Gastroesophageal sphincter (tissue), 4 donors: ENCODE measurements at regions not wholly inside any gene's neighbourhood (a gene's known extent, or its start where the extent isn't known, plus 50 kb on each side); places are given as distances from the start of the nearest gene placed in this dataset.

Experiments
- ATAC-seq: fragments of 150-250 bp; one replicate; pipeline ENCODE4 v1.9.1; 2016; ENCODE audit warnings: mild to moderate bottlenecking, moderate library complexity
- H3K27ac ChIP-seq, 4 donors: fragments of 200-600 bp; sonication (generic) in 3 of 4; 1 replicate in 3 of 4; 2 replicates in 1 of 4; pipeline ENCODE4 v1.5.1; 2016 to 2019
- H3K27me3 ChIP-seq: fragments of 200-600 bp; sonication (generic); one replicate; pipeline ENCODE4 v1.5.1; 2019
- H3K36me3 ChIP-seq, 2 donors: fragments of 200-600 bp; sonication (generic); one replicate each; pipeline ENCODE4 v1.5.1; 2019; ENCODE audit warnings: control low read depth in 1 of 2
- H3K4me1 ChIP-seq, 3 donors: fragments of 200-600 bp; sonication (generic); 1 replicate in 2 of 3; 2 replicates in 1 of 3; pipeline ENCODE4 v1.5.1; 2016 to 2019; ENCODE audit warnings: control low read depth in 2 of 3
- H3K4me3 ChIP-seq, 2 donors: fragments of 200-600 bp; sonication (generic); one replicate each; pipeline ENCODE4 v1.5.1; 2019; ENCODE audit warnings: mild to moderate bottlenecking in 1 of 2, moderate library complexity in 1 of 2
- H3K9me3 ChIP-seq, 3 donors: fragments of 200-600 bp; sonication (generic); one replicate each; pipeline ENCODE4 v1.5.1; 2017 to 2019; ENCODE audit warnings: control low read depth in 2 of 3
- CTCF ChIP-seq, 4 experiments: fragments of 200-600 bp in 2 of 4; fragments of 450-650 bp in 2 of 4; sonication (generic) in 1 of 4; IDR thresholded peaks; one replicate each; pipeline ENCODE4 v1.5.1; 2017 to 2019; ENCODE audit warnings: antibody characterized with exemption in 4 of 4, mild to moderate bottlenecking in 2 of 4, moderate library complexity in 2 of 4
- EP300 ChIP-seq: sonication (generic); formaldehyde crosslinking; IDR thresholded peaks from one replicate; pipeline ENCODE4 v1.6.1; 2017; ENCODE audit warnings: antibody characterized with exemption, mild to moderate bottlenecking
- POLR2A ChIP-seq, 2 donors: fragments of 450-650 bp; IDR thresholded peaks; one replicate each; pipeline ENCODE4 v1.6.1; 2017; ENCODE audit warnings: antibody characterized with exemption in 2 of 2, mild to moderate bottlenecking in 2 of 2, moderate library complexity in 1 of 2
- POLR2AphosphoS5 ChIP-seq: sonication (generic); formaldehyde crosslinking; IDR thresholded peaks from one replicate; pipeline ENCODE4 v1.6.1; 2017; ENCODE audit warnings: antibody characterized with exemption
- WGBS, 2 donors: methylation state at CpG; one replicate each; pipeline ENCODE4 v1.1.5; 2018; ENCODE audit warnings: low coverage in 1 of 2; 5-methylcytosine and 5-hydroxymethylcytosine counted together

DNA sequence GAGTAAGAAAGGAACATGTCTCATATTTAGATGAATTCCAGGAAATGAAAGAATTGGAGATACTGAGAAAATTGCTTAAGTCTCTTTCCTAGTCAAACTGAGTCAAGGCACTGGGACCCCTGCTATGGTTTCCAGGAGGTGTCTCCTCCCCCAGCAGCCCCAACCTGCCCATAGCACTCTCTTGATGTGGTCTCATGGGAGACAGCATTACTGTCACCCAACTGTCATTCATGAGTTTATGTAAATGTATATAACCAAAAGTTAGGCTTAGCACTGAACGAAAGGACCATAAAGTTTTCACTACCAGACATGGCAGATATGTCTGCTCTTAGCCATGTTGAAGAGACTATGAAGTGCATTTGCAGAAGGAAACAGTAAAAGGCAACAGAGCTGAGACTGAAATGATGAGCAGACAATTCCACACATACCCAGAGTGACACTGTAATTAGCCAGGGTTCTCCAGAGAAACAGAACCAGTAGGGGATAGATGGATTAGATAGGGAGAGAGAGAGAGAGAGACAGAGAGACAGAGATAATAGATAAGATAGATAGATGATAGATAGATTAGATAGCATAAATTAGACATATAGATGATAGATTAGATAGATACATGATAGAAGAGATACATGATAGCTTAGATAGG, 328.1 kb downstream of the BRD1 start:
- WGBS, 2 donors, result 89% methylated on average over 1 of the region's 1 CpG; no CpG with 5 or more reads in 1 of the 2 donors
- peaks cover 4% of the 10 kb centered on the region for H3K27me3 ChIP-seq
- H3K9me3 ChIP-seq, result peaks cover 0 to 19% (median 0%) of the 10 kb centered on the region in 3 donors
- no peak for TF ChIP-seq CTCF (IDR thresholded peaks at IDR 0.05)
- TF ChIP-seq EP300, result no peak
- no peak for TF ChIP-seq POLR2A (IDR thresholded peaks at IDR 0.05)
- TF ChIP-seq POLR2AphosphoS5, result no peak
- no peak overlapping the region for H3K27ac ChIP-seq
- H3K4me1 ChIP-seq, result no peaks in the 10 kb centered on the region
- ATAC-seq, result no peak
- no peaks in the 10 kb centered on the region for H3K36me3 ChIP-seq
- no peak overlapping the region for H3K4me3 ChIP-seq

- no peak for ATAC-seq
- TF ChIP-seq POLR2A (IDR thresholded peaks at IDR 0.05) (no peak), CTCF (IDR thresholded peaks at IDR 0.05) (no peak)
- Histone ChIP-seq H3K27me3 (peaks cover 13% of the 10 kb centered on the region), H3K36me3 (no peaks in the 10 kb centered on the region), H3K9me3 (peaks cover 0 to 19% (median 0%) of the 10 kb centered on the region in 3 donors), H3K27ac (no peak overlapping the region), H3K4me3 (no peak overlapping the region), H3K4me1 (no peaks in the 10 kb centered on the region)
- WGBS, 2 donors, result 67 to 95% methylated on average over 2 of the region's 2 CpGs
These were observed 330.4 kb downstream of the BRD1 start for GRCh38 chr22:49497266-49497665.

GRCh38 chr22:49494555-49494954, 333.1 kb downstream of the BRD1 start:
- ATAC-seq, result no peak
- H3K27ac ChIP-seq, result no peak overlapping the region
- peaks cover 33% of the 10 kb centered on the region for H3K27me3 ChIP-seq

DNA sequence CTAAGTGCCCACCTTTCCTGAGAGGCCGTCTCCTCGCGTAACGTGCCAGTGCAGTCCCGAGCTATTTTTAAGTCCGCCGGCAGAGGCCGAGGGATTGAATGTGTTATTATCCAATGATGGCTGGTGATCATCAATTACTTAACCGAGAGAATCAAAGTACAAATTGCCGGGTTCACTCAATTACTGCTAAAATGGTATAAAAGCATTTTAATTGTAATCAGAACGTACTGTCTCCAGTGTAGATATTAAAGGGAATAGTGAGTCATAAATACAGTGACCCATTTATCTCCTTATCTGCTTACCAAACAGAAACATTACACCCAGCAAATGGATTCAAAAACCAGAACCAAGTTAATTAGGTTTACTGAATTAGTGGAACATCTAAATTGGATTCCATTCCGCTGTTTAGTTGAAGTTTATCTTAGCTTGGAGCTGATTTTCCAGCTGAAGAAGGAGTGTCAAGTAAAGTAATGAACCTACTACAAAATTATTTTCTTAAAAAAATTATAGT, 334.9 kb downstream of the BRD1 start:
- peaks cover 0 to 19% (median 0%) of the 10 kb centered on the region in 3 donors for H3K9me3 ChIP-seq
- TF ChIP-seq EP300, result no peak
- no peak for TF ChIP-seq POLR2A (IDR thresholded peaks at IDR 0.05)
- no peak for TF ChIP-seq POLR2AphosphoS5
- TF ChIP-seq CTCF (IDR thresholded peaks at IDR 0.05), result no peak
- no peak overlapping the region for H3K4me3 ChIP-seq
- no peak overlapping the region for H3K27ac ChIP-seq
- no peak for ATAC-seq
- H3K4me1 ChIP-seq, result no peaks in the 10 kb centered on the region
- H3K36me3 ChIP-seq, result no peaks in the 10 kb centered on the region
- WGBS, 2 donors, result 52 to 87% methylated on average over 1 to 8 of the region's 12 CpGs
- peaks cover 30% of the 10 kb centered on the region for H3K27me3 ChIP-seq

More at GRCh38 chr22:49494555-49494954, 333.1 kb downstream of the BRD1 start:
- H3K36me3 ChIP-seq, result no peaks in the 10 kb centered on the region
- TF ChIP-seq POLR2AphosphoS5 (no peak), POLR2A (IDR thresholded peaks at IDR 0.05) (no peak), EP300 (no peak), CTCF (IDR thresholded peaks at IDR 0.05) (no peak)
- H3K9me3 ChIP-seq, result peaks cover 0 to 19% (median 0%) of the 10 kb centered on the region in 3 donors
- no CpG with 5 or more reads among the region's 12 CpGs for WGBS, 2 donors
- no peak overlapping the region for H3K4me3 ChIP-seq
- H3K4me1 ChIP-seq, result no peaks in the 10 kb centered on the region

GRCh38 chr22:49492308-49492707, 335.4 kb downstream of the BRD1 start:
- TF ChIP-seq POLR2AphosphoS5 (no peak), CTCF (IDR thresholded peaks at IDR 0.05) (no peak), POLR2A (IDR thresholded peaks at IDR 0.05) (no peak), EP300 (no peak)
- Histone ChIP-seq H3K4me3 (no peak overlapping the region), H3K36me3 (no peaks in the 10 kb centered on the region), H3K27ac (no peak overlapping the region), H3K27me3 (peaks cover 30% of the 10 kb centered on the region), H3K4me1 (no peaks in the 10 kb centered on the region), H3K9me3 (peaks cover 0 to 15% (median 0%) of the 10 kb centered on the region in 3 donors)
- 73% methylated on average over 8 of the region's 17 CpGs; no CpG with 5 or more reads in 1 of the 2 donors for WGBS, 2 donors
- no peak for ATAC-seq
